ENCODE measurements at regions not wholly inside any gene's neighbourhood (a gene's known extent, or its start where the extent isn't known, plus 50 kb on each side); places are given as distances from the start of the nearest gene placed in this dataset.

- ATAC-seq: peak in 1 of 2 donors; percentile 91
- intact Hi-C loops (cut with DNase I): no loop called here
- no peak for DNase-seq
Observed at GRCh38 chr2:121038891-121039616, 245.9 kb downstream of the TFCP2L1 start.

- intact Hi-C loops (cut with DNase I): no loop called here
- no peak for DNase-seq
- no peak for ATAC-seq
Observed at GRCh38 chr2:121039679-121040078, 245.3 kb downstream of the TFCP2L1 start.

DNA sequence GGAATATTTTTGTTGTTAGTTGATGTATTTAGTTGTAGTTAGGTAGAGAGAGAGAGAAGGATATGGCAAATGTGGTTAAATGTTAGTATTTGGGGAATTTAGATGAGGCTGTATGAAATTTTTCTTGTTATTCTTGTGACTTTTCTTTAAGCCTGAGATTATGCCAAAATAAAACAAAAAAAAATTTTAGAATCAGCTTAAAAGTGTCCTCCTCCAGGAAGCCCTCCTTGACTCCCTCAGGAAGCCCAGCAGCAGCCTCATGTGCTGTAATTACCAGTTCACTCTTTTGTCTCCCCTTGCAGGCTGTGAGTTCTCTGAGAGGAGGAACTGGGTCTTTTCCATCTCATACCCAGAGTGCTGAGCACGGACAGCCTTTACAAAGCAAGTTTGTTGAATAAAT is 243.5 kb downstream of the TFCP2L1 start:
- DNase-seq (no peak), ATAC-seq (no peak)
- intact Hi-C loops (cut with DNase I): no loop called here

DNA sequence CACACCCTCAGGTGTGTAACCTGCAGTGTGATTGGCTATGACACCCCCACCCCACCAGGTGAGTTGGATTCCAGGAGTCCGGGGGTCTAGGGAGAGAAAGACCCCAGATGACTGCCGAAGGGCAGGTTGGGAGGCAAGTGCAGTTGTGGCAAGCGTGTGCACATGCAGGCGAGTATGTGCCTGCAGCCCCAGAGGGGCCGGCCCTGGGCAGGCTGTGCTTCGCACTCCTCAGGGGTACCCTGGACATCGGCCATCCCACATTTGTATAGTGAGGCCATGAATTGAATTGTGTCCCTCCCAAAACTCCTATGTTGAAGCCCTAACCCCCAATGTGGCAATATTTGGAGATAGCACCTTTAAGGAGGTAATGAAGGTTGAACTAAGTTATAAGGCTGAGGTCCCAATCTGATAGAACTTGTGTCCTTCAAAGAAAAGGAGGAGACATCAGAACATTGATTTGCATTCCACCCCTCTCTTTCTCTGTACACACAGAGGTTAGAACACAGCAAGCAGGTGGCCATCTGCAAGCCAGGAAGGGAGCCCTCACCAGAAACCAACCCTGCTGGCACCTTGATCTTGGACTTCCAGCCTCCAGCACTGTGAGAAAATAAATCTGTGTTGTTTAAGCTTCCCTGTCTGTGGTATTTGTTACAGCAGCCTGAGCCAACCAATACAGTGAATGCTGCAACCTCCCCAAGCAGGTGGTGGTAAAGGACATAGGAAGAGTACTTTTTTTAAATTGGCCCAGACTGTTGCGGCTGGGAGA is 241.8 kb downstream of the TFCP2L1 start:
- ATAC-seq (no peak), DNase-seq (no peak)
- intact Hi-C loops (cut with DNase I): no loop called here

- no peak for DNase-seq
- ATAC-seq: no peak
- intact Hi-C loops (cut with DNase I): no loop called here
Observed at GRCh38 chr2:121043827-121044222, 241.2 kb downstream of the TFCP2L1 start.

- intact Hi-C loops (cut with DNase I): no loop called here
- ATAC-seq (no peak), DNase-seq (no peak)
Observed at GRCh38 chr2:121044412-121044811, 240.6 kb downstream of the TFCP2L1 start.

GRCh38 chr2:121045245-121045644 is 239.8 kb downstream of the TFCP2L1 start:
- intact Hi-C loops (cut with DNase I): no loop called here
- ATAC-seq (no peak), DNase-seq (no peak)

DNA sequence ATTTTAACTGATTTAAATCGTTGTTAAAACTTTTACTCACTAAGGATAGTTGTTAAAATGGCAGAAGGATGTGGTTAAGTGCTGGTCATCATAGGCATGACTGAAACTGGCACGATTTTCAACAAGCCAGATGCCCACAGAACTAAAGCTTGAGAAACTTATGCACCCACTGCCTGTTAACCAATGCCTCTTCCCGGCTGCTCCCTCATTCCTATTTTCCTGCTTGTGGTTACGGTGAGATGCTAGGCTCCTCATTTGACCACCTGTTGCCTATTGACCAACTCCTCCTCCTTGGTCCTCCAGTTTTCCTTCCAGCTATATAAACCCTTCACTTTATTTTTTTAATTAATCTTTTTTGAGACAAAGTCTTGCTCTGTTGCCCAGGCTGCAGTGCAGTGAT is 238.7 kb downstream of the TFCP2L1 start:
- DNase-seq (no peak), ATAC-seq (no peak)
- intact Hi-C loops (cut with DNase I): no loop called here

- ATAC-seq: no peak
- no peak for DNase-seq
- intact Hi-C loops (cut with DNase I): no loop called here
Observed at GRCh38 chr2:121047383-121047782, 237.6 kb downstream of the TFCP2L1 start.

- DNase-seq (no peak), ATAC-seq (no peak)
- intact Hi-C loops (cut with DNase I): no loop called here
Observed at GRCh38 chr2:121049131-121049530, 235.9 kb downstream of the TFCP2L1 start.

DNA sequence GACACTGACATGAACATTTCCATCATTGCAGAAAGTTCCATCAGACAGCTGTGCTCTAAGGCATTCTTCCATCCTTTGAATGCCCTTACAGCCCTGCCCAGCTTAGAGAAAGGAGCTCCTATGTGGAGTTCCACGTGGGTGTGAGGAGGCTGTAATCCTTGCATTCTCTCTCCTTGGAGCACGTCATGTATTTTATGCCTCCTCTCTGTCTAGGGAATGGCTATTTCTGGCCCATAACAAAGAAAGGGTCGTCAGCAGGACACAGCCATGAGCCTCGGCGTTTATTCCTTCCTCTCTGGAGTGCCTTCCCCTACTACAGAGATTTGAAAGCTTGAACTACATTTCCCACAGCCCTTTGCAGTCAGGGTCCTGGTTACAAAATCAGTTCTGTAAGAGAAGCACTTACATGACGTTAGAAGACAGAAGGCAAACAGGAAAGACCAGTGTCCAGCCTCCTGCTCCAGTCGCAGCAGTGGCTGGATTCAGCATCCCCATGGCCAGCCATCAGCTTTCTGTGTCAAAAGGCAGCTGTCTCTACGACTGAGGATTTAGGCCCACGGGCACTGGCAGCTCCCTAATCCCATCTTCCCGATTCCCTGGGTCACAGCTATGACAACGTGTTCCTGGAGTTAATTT is 234.9 kb downstream of the TFCP2L1 start:
- intact Hi-C loops (cut with DNase I): no loop called here
- DNase-seq: no peak
- ATAC-seq: no peak

- DNase-seq (no peak), ATAC-seq (no peak)
- intact Hi-C loops (cut with DNase I): no loop called here
Observed at GRCh38 chr2:121051311-121051710, 233.7 kb downstream of the TFCP2L1 start.

DNA sequence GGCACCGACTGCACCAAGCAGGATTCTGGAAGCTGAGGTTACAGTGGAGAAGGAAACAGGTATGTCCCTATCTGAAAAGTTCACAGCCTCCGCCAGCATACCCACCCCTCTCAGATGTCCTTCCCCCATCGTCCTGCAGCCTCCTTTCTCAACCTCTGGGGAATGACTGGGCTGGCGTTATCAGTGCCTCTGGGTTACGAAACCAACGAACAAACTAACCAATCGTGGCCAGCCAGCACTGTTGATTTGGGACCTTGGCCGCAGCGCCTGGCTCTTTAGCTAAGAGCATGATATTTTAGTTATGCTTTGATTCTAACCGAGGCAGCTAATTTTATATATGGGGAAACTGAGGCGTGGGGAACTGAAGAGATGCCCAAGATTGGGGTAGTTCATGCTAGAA is 233.0 kb downstream of the TFCP2L1 start:
- ATAC-seq: peak; percentile 74 to 88
- peak; percentile 52 for DNase-seq
- intact Hi-C loops (cut with DNase I): no loop called here

DNA sequence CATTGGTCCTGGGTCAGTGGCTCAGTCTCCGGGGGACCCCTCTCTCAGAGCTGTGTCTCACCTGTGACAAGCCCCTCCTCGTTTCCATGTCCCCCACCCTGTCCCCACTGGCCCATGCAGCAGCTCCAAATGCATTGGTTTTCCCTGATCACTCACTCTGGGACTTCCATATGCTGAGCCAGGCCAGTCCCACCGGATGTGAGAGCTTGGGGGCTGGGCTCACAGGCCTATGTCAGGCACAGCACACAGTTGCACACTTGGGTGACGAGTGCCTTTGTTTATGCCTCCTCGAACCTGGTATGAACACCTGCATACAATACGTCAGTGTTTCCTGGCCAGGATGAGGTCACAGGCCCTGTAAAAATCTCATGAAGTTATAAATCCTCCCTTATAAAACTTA is 232.5 kb downstream of the TFCP2L1 start:
- no peak for DNase-seq

DNA sequence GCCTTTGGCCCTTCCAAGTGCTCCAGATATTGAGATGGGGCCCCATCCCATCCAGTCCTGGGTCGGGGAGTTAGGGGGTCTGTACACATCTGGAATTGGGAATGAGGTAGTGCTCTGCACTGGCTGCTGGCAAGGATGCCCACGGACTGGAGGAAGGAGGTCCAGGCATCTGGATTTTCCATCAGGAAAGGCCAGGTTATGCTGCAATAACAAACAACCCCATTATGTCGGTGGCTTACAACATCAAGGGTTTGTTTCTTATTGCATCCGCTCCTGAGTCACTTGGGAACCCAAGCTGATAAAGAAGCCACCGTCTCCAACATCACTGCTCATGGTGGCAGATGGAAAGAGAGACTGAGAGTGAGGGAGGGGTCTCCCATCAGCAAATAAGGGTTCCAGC is 229.9 kb downstream of the TFCP2L1 start:
- no peak for ATAC-seq
- intact Hi-C loops (cut with DNase I): no loop called here
- DNase-seq: no peak

More for the DNA sequence above, 232.5 kb downstream of the TFCP2L1 start:
- no peak for ATAC-seq
- intact Hi-C loops (cut with DNase I): no loop called here

GRCh38 chr2:121055501-121055900 is 229.5 kb downstream of the TFCP2L1 start:
- intact Hi-C loops (cut with DNase I): no loop called here
- ATAC-seq (no peak), DNase-seq (no peak)

DNA sequence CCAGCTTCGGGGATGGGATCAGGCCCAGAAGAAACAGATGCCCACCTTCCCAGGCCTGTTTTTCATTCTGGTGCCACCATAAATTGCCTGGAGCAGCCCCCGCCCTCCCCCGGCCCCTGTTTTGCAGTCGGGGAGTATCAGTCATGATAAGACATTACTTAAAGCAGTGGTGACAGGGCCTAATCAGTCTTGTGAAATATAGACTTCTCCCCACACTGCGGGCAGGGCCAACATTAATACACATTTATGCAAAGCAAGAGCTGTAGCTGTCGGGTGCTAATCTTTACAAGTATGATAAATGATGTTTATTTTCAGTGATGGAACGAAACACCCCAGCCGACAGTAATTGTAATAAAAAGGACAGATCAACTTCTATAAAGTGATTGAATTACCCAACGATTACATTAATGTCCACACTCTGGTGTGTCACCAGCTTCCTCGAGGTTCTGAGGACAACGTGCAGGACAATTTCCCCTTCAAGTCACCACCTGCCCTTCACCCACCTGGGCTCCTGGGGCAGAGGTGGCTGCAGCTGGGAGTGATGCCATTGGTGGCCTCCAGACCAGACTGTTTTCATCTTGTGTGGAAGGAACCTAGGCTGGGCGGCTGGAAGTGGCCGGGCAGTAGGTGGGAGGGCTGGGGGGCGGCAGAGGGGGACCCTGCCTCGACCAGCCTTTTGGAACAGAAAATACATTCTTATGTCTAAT is 226.0 kb downstream of the TFCP2L1 start:
- no peak for DNase-seq
- peak in 1 of 2 donors; percentile 88 for ATAC-seq
- intact Hi-C loops (cut with DNase I): no loop called here

DNA sequence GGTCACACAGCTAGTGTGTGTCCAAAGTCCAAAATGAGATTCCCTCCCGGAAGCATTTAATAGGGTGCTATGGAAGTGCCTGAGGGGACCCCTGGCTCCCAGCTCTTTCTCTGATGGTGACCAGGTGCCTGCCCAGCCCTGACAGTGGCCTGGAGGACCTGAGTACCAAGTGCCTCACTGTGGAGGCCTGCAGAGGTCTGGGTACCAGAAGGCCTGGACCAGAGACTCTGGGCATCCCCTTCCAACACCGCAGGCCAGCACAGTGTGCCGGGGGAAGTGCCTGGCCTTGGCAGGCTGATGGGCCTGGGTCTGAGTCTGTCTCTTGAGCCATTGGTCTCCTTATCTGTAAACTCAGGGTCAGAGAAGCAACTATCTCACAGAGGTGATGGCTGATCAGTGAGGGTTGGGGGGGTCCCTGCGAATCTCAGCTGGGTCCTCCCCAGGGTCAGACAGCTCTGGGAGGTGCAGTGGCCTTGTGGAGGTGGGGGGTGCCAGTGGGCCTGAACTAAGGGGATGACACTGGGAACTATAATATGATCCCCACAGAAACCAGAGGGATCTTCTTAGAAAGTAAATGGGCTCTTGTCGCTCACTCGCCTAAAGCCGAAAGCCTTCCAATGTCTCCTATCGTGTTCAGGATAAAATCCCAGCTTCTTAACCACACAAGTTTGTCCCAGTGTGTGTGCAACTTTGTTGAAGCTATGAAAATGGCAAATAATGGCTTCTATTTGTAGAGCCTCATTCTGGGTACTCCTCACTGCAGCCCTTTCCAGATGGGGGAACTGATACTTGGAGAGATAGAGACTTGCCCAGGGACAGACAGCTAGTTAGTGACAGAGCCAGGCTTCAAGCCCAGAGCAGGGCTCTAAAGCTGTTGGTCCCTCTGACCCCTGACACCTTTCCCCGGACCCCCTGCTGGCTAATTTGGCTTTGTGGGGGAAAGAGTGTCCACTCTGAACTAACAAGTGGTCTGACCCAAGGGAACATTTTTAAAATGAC is 225.1 kb downstream of the TFCP2L1 start:
- no peak for ATAC-seq
- intact Hi-C loops (cut with DNase I): no loop called here
- DNase-seq: no peak

- intact Hi-C loops (cut with DNase I): no loop called here
- ATAC-seq (no peak), DNase-seq (no peak)
Observed at GRCh38 chr2:121061633-121062032, 223.4 kb downstream of the TFCP2L1 start.

Measured in left cardiac atrium (tissue), 4 donors.